Heart left ventricle (tissue), 13 donors: ENCODE measurements at regions not wholly inside any gene's neighbourhood (a gene's known extent, or its start where the extent isn't known, plus 50 kb on each side); places are given as distances from the start of the nearest gene placed in this dataset.

Source experiments
- CTCF ChIP-seq, 12 donors: fragments of 200-600 bp; sonication (generic) in 4 of 12; IDR thresholded peaks; one replicate each; pipeline versions ENCODE4 v1.5.0 to v1.8.0; 2018 to 2022; ENCODE audit warnings: antibody characterized with exemption in 12 of 12, mild to moderate bottlenecking in 5 of 12
- POLR2A ChIP-seq, 2 donors: fragments of 450-650 bp; IDR thresholded peaks; one replicate each; pipeline ENCODE4 v1.6.1; 2017; ENCODE audit warnings: antibody characterized with exemption in 2 of 2, mild to moderate bottlenecking in 2 of 2, moderate library complexity in 2 of 2
- donor health status: ischemic (EF 13 %, LVEDD 7.1; RV severe dilation, severe dysfunction).
- donor health status: DM: no; HTN: yes; CAD: no.
- donor health status: DM: no; HTN: no; CAD: no.
- donor health status: ischemic (EF 25% LVEDD 6.9; RV normal size, moderate dysfunction).
- donor health status: ischemic (EF 25% LVEDD 5.7; RV mildly dilated, moderate dysfunction).
- donor health status: ischemic (EF 35%, LVEDD 5.7; RV mildly dilated, moderate dysfunction).
- donor health status: nonischemic (EF 11% LVEDD 7.7; RV severe dilation, severe dysfunction).
- donor health status: DM: yes; HTN: yes; CAD: no.
- donor health status: PGD.
- donor health status: ischemic (EF 29% LVEDD 5.4; RV normal size, mild dysfunction).
- donor health status: nonischemic (EF 23%, LVEDD 6.1; RV moderate dilation, normal function).

- TF ChIP-seq CTCF (IDR thresholded peaks at IDR 0.05) (no peak), POLR2A (IDR thresholded peaks at IDR 0.05) (no peak)
These were observed 214.5 kb downstream of the TBX15 start for GRCh38 chr1:118773656-118774055.
